Endothelial cell of hepatic sinusoid (primary cell): ENCODE measurements at regions not wholly inside any gene's neighbourhood (a gene's known extent, or its start where the extent isn't known, plus 50 kb on each side); places are given as distances from the start of the nearest gene placed in this dataset.

ENCODE experiments used
- in situ Hi-C: cut with HindIII; loops from 2 replicates; pipeline ENCODE4 v1.10.0; 2017; ENCODE audit warnings: low sequenced_read_pairs

DNA sequence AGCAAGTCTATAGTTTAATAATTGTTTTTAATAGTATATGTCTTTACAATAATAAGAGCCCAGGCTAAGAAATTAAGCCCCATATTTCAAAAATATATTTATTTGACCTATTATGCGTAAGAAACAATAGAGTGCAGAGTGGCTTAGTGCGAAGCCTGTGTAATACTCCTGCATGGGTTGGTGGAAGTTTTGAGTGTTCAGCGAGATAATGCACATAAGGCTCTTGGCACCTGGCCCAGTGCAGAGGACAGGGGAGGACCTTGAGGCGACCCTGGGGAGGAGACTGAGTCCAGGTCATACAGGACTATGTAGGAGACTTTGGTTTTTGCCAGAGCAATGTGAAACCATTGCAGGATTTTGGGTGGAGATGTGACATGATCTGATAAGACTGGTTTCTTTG is 132.4 kb upstream of the ST6GAL2 start:
- in situ Hi-C loops: no loop called here

- in situ Hi-C loops: no loop called here
These were observed 134.4 kb upstream of the ST6GAL2 start for GRCh38 chr2:107020392-107020791.

GRCh38 chr2:107024269-107024668 is 138.3 kb upstream of the ST6GAL2 start:
- in situ Hi-C loops: no loop called here

- in situ Hi-C loops: no loop called here
These were observed 139.4 kb upstream of the ST6GAL2 start for GRCh38 chr2:107025291-107025857.

GRCh38 chr2:107025869-107026380 is 140.0 kb upstream of the ST6GAL2 start:
- in situ Hi-C loops: no loop called here

DNA sequence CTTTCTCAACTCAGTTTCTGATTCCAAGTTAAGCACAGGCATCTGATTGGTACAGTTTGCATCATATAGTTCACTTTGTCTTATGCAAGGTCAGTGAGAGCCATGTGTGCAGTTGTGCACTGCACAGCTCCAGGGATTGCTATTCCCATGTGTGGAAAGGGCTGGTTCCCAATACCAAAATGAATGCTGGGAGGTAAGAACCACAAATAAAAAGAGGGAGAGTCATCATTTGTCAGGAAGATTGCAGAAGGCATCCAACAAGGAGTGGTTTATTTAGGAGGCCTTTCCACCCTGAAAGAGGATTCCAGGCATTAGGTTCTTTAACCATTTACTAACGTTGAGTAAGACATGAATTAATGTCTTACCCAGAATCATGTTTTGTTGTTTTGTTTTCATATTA is 141.2 kb upstream of the ST6GAL2 start:
- in situ Hi-C loops: no loop called here

GRCh38 chr2:107027810-107028209 is 141.8 kb upstream of the ST6GAL2 start:
- in situ Hi-C loops: no loop called here

GRCh38 chr2:107028661-107029060 is 142.7 kb upstream of the ST6GAL2 start:
- in situ Hi-C loops: no loop called here

GRCh38 chr2:107036293-107036692 is 150.3 kb upstream of the ST6GAL2 start:
- in situ Hi-C loops: no loop called here

- in situ Hi-C loops: no loop called here
These were observed 176.2 kb upstream of the ST6GAL2 start for GRCh38 chr2:107062173-107062572.

- in situ Hi-C loops: no loop called here
These were observed 176.7 kb upstream of the ST6GAL2 start for GRCh38 chr2:107062599-107063220.

DNA sequence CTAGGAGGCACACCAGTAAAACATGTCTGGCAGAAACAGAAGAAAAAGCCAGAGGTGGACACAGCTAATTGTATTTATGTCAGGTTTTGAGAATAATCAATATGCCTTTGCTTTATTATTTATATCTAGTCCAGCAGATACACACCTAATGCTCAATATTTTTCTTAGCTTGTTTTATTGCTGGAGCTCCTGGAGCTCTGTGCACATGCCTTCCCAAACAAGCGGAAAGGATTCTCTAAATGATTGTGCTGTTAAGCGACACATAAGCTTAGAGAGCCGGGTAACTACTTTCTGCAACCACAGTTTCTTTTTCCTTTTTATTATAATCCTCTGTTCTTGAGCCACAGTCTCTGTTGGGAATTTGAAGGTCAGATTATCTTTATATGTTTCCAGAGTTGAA is 177.3 kb upstream of the ST6GAL2 start:
- in situ Hi-C loops: no loop called here

DNA sequence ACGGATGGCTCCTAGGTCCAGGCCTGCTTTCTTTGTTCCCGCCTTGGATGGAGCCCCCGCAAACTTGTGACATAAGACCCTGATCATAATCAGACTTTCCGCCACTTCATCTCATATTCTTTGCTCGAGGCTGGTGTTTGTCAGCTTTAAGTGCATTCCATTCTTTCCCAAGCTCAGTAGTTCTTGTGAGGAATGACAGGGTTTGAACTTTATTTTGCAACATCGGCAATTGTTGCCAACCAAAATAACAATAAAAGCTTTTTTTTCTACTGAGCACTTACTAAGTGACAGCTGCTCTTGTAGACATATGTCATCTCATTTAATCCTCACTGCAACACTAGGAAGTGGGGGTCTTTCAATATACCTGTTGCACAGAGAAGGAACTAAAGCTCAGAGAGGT is 178.8 kb upstream of the ST6GAL2 start:
- in situ Hi-C loops: no loop called here

- in situ Hi-C loops: no loop called here
These were observed 182.3 kb upstream of the ST6GAL2 start for GRCh38 chr2:107068069-107068916.

DNA sequence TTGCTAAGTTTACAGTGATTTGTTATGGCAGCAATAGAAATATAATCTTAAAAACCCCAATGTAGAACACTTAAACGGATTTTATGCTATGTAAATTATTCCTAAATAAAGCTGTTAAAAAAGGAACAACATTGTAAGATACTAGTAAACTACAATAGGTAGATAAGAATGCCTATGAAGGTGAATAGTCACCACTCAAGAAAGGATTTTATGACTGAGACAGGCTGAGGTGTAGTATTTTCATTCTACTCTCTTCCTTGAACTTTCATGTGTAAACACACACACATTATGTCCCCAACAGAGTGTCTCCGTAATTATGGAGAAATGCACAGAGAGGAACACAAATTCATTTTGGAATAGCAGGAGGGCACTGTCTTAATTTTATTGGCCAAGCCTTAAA is 183.9 kb upstream of the ST6GAL2 start:
- in situ Hi-C loops: no loop called here

DNA sequence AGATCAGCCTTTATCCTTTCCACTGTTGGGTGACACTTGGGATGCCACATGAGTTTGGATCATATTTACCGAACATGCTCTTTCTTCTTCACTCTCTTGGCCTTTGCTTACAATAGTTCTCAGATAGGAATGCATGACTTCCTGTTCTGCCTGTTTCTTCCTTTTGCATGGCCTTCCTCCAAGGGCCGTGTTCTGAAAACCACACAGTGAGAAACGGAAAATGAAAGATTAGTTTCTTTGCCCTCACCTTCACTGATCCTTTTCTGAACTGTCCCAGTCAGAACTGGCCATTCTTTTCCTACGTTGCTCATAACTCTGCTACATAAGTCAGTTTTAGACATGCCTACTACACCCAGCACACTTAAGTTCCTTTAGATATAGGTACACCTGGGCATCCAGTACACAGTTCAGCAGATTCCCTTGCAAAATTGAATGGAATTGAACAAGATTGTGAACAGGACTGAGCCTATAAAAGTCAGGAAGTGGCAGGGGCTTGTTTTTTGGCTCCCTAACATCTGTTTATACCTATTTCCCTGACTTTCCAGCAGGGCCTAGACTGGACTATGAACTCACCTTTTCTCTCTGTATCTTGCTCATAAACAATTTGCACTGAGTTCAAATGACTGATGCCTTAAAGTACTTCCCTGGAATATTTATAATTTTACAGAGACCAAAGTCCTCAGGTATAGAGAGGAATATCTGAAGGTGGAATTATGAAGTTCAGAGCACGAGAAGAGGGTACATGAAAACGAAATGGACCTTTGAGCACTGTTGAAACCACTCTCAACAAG is 186.4 kb upstream of the ST6GAL2 start:
- in situ Hi-C loops: no loop called here

DNA sequence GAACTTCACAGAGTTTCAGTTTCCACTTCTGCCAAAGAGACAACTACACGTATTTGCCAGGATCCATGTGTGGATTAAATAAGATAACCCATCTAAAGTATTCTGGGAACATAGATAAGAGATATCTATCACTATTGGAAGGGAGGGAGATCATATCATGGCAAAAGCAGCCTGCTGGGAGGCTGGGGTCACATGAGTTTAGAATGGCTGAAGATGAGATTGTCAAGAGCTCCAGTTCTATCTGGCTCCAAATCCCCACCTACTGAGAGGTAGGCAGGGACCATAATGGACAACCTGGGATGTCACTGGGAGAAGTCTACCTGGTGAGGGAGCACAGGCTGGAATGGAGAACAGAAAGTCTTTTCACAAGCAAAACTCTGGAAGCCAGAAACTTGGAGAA is 192.6 kb upstream of the ST6GAL2 start:
- in situ Hi-C loops: no loop called here

GRCh38 chr2:107086497-107086896 is 200.5 kb upstream of the ST6GAL2 start:
- in situ Hi-C loops: no loop called here

DNA sequence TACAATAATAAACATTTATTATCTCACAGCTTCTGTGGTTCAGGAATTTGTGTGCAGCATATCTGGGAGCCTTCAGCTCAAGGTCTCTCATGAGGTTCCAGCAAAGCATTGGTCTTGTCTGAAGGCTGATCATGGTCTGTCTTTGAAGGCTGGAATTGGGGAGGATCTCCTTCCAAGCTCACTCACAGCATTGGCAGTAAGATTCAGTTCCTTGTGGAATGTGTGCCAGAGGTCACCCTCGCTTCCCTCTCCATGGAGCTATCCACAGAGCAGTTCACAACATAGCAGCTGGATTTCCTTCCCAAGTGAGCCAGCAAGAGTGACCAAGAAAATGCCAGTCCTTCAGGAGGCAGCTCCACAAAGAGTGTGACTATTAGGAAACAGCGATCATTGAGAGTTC is 202.2 kb upstream of the ST6GAL2 start:
- in situ Hi-C loops: no loop called here

DNA sequence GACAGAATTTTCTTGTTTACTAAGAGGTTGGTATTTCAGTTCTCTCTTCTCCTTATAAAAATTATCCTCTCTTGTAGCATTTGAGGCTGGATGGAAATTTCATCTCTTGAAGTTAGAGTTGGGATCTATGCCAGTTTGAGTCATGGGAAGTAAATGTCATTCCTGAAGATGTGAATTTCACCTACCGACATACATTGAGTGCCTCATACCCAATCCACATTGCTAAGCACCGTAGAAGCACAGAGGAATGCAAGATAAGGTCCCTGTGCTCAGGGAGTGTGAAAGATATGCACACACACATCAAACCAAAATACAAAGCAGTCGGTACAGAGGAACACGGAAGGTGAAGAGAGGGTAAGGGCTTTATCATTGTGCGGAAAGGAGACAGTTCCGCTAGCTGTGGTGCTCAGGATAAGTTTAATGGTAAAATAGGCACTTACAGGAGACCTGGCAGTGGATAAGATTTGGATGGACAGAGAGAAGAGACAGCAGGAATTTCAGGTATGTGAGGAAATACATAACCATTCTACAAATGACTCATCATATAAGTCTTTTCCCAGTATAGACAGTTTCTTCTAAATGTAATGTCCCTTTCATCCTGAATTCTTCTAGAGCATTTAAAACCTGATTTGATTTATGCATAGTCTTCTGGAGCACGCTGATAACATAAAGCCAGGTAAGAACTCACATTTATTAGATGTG is 205.3 kb upstream of the ST6GAL2 start:
- in situ Hi-C loops: no loop called here
